Caco-2 (cell line): ENCODE measurements at regions not wholly inside any gene's neighbourhood (a gene's known extent, or its start where the extent isn't known, plus 50 kb on each side); places are given as distances from the start of the nearest gene placed in this dataset.

Source experiments
- BruUV-seq: library from RNA; stranded (reverse); fragments of 400-500 nt; replicated peaks from 2 replicates; lab custom pipeline; 2021; lab: Mats Ljungman, UMichigan
- CTCF ChIA-PET: fragments of 300-600 bp; sonication (Branson Sonifier 250); formaldehyde crosslinking; loops from one replicate; lab custom pipeline; 2022; ENCODE audit warnings: antibody characterized with exemption; lab: Charles Lee
- POLR2A ChIA-PET: fragments of 300-600 bp; sonication (Branson Sonifier 250); formaldehyde crosslinking; loops from one replicate; lab custom pipeline; 2022; ENCODE audit warnings: antibody characterized with exemption; lab: Charles Lee
- DNase-seq, 2 experiments: peaks; one replicate each; pipeline versions ENCODE4 v3.0.0 to v3.0.0-alpha.2; 2020 to 2022
- H3K27me3 ChIP-seq: replicated peaks from 2 replicates; pipeline ENCODE4 v1.6.0; 2011; ENCODE audit warnings: low read length; ENCODE audit not compliant: control insufficient read depth, insufficient read depth
- H3K36me3 ChIP-seq: 2 replicates; pipeline ENCODE4 v1.5.1; 2011; ENCODE audit warnings: low read length; ENCODE audit not compliant: control insufficient read depth, insufficient read depth
- H3K4me1 ChIP-seq: fragments of 250-450 bp; sonication (Bioruptor Pico); 2 replicates; pipeline ENCODE4 v1.5.1; 2020; ENCODE audit warnings: mild to moderate bottlenecking
- H3K4me3 ChIP-seq: 2 replicates; pipeline ENCODE4 v1.5.1; 2011; ENCODE audit warnings: low read depth, mild to moderate bottlenecking, control low read depth, low read length
- H3K9me3 ChIP-seq: fragments of 250-450 bp; sonication (Bioruptor Pico); 2 replicates; pipeline ENCODE4 v1.5.1; 2020; ENCODE audit warnings: mild to moderate bottlenecking, moderate library complexity
- H3K27ac Mint-ChIP-seq: one replicate; pipeline ENCODE4 v1.8.0; 2022; ENCODE audit warnings: mixed read lengths; ENCODE audit not compliant: unreplicated experiment
- H3K27me3 Mint-ChIP-seq: one replicate; pipeline ENCODE4 v1.8.0; 2022; ENCODE audit warnings: mixed read lengths; ENCODE audit not compliant: insufficient read depth, unreplicated experiment
- H3K36me3 Mint-ChIP-seq: one replicate; pipeline ENCODE4 v1.8.0; 2022; ENCODE audit warnings: mild to moderate bottlenecking, mixed read lengths; ENCODE audit not compliant: insufficient read depth, unreplicated experiment
- H3K4me1 Mint-ChIP-seq: one replicate; pipeline ENCODE4 v1.8.0; 2022; ENCODE audit warnings: low read depth, mixed read lengths; ENCODE audit not compliant: unreplicated experiment
- H3K4me3 Mint-ChIP-seq: one replicate; pipeline ENCODE4 v1.8.0; 2022; ENCODE audit warnings: mild to moderate bottlenecking, moderate library complexity, mixed read lengths; ENCODE audit not compliant: unreplicated experiment
- H3K9me3 Mint-ChIP-seq: one replicate; pipeline ENCODE4 v1.8.0; 2022; ENCODE audit warnings: mixed read lengths; ENCODE audit not compliant: unreplicated experiment
- CTCF ChIP-seq, 2 experiments: fragments of 200-600 bp in 1 of 2; IDR thresholded peaks; 1 replicate in 1 of 2; 2 replicates in 1 of 2; pipeline versions ENCODE4 v1.5.1 to v1.8.0; 2011 to 2022; ENCODE audit warnings: antibody characterized with exemption in 1 of 2, control low read depth in 1 of 2, inconsistent platforms in 1 of 2, low read depth in 1 of 2, low read length in 1 of 2, mild to moderate bottlenecking in 1 of 2, moderate library complexity in 1 of 2; ENCODE audit not compliant: insufficient read depth in 1 of 2, severe bottlenecking in 1 of 2, unreplicated experiment in 1 of 2
- intact Hi-C: fragments of 100-400 bp; cut with micrococcal nuclease; formaldehyde crosslinking; loops from one replicate; pipeline ENCODE4 v1.10.0; 2022; ENCODE audit not compliant: unreplicated experiment

GRCh38 chr13:92984151-92984550 lies 242.5 kb upstream of the GPC6 start:
- no peak overlapping the region for H3K4me3 Mint-ChIP-seq
- no peaks in the 10 kb centered on the region for H3K27me3 ChIP-seq
- no peaks in the 10 kb centered on the region for H3K36me3 Mint-ChIP-seq
- ChIA-PET POLR2A (no interaction called here), CTCF (no interaction called here)
- peaks cover 19% of the 10 kb centered on the region for H3K9me3 Mint-ChIP-seq
- no peaks in the 10 kb centered on the region; the same call in 1 of the 2 replicates for H3K9me3 ChIP-seq
- H3K4me3 ChIP-seq = no peak overlapping the region
- no peaks in the 10 kb centered on the region for H3K27me3 Mint-ChIP-seq
- BruUV-seq = no TSS peak
- H3K27ac Mint-ChIP-seq = no peak overlapping the region
- H3K4me1 Mint-ChIP-seq = peaks cover 6% of the 10 kb centered on the region
- intact Hi-C loops = no loop called here
- H3K4me1 ChIP-seq = no peaks in the 10 kb centered on the region; the same call in 1 of the 2 replicates
- DNase-seq = no peak
- TF ChIP-seq CTCF (IDR thresholded peaks at IDR 0.05; ENCODE audit: insufficient read depth in 1 of 2, low read depth in 1 of 2, low read length in 1 of 2, severe bottlenecking in 1 of 2, unreplicated experiment in 1 of 2) = no peak
- H3K36me3 ChIP-seq = no peaks in the 10 kb centered on the region

GRCh38 chr13:92989301-92989700 lies 237.3 kb upstream of the GPC6 start:
- Mint-ChIP-seq H3K36me3 (no peaks in the 10 kb centered on the region), H3K27ac (no peak overlapping the region), H3K4me3 (no peak overlapping the region), H3K4me1 (peaks cover 6% of the 10 kb centered on the region), H3K27me3 (no peaks in the 10 kb centered on the region), H3K9me3 (peaks cover 9% of the 10 kb centered on the region)
- H3K36me3 ChIP-seq = no peaks in the 10 kb centered on the region
- no TSS peak for BruUV-seq
- ChIA-PET POLR2A (no interaction called here), CTCF (no interaction called here)
- no peak for DNase-seq
- H3K27me3 ChIP-seq = no peaks in the 10 kb centered on the region
- H3K4me3 ChIP-seq = no peak overlapping the region
- no peak for TF ChIP-seq CTCF (IDR thresholded peaks at IDR 0.05; ENCODE audit: insufficient read depth in 1 of 2, low read depth in 1 of 2, low read length in 1 of 2, severe bottlenecking in 1 of 2, unreplicated experiment in 1 of 2)
- H3K9me3 ChIP-seq = no peaks in the 10 kb centered on the region; the same call in 1 of the 2 replicates
- intact Hi-C loops = no loop called here
- no peaks in the 10 kb centered on the region; the same call in 1 of the 2 replicates for H3K4me1 ChIP-seq

GRCh38 chr13:92991692-92992091 lies 234.9 kb upstream of the GPC6 start:
- Mint-ChIP-seq H3K4me1 (peaks cover 6% of the 10 kb centered on the region), H3K36me3 (no peaks in the 10 kb centered on the region), H3K4me3 (no peak overlapping the region), H3K27me3 (no peaks in the 10 kb centered on the region), H3K27ac (no peak overlapping the region), H3K9me3 (peaks cover 19% of the 10 kb centered on the region)
- ChIA-PET CTCF (no interaction called here), POLR2A (no interaction called here)
- intact Hi-C loops = no loop called here
- H3K4me1 ChIP-seq = no peaks in the 10 kb centered on the region; the same call in 1 of the 2 replicates
- no peaks in the 10 kb centered on the region for H3K9me3 ChIP-seq
- H3K27me3 ChIP-seq = no peaks in the 10 kb centered on the region
- H3K36me3 ChIP-seq = no peaks in the 10 kb centered on the region
- no peak overlapping the region for H3K4me3 ChIP-seq
- no peak for TF ChIP-seq CTCF (IDR thresholded peaks at IDR 0.05; ENCODE audit: insufficient read depth in 1 of 2, low read depth in 1 of 2, low read length in 1 of 2, severe bottlenecking in 1 of 2, unreplicated experiment in 1 of 2)
- no peak for DNase-seq
- BruUV-seq = no TSS peak
